PFSK-1 (cell line): ENCODE measurements at regions not wholly inside any gene's neighbourhood (a gene's known extent, or its start where the extent isn't known, plus 50 kb on each side); places are given as distances from the start of the nearest gene placed in this dataset.

ENCODE experiments used
- FOXP2 ChIP-seq: optimal IDR thresholded peaks from 2 replicates; pipeline ENCODE3; 2011; ENCODE audit warnings: borderline replicate concordance, control low read depth, inconsistent platforms; ENCODE audit not compliant: insufficient read depth; ENCODE audit errors: extremely low read length, extremely low read depth
- POLR2AphosphoS5 ChIP-seq: IDR thresholded peaks from 2 replicates; pipeline ENCODE4 v1.6.1; 2012; ENCODE audit warnings: low read depth, mild to moderate bottlenecking, control low read depth, low read length, moderate library complexity
- REST ChIP-seq, 2 experiments: IDR thresholded peaks; 2 replicates each; pipeline versions ENCODE4 v1.6.1 to v1.8.0; 2011 to 2012; ENCODE audit warnings: low read depth in 2 of 2, low read length in 2 of 2, control low read depth in 1 of 2, inconsistent platforms in 1 of 2, mild to moderate bottlenecking in 1 of 2, moderate library complexity in 1 of 2; ENCODE audit not compliant: insufficient read depth in 1 of 2
- SIN3A ChIP-seq: IDR thresholded peaks from 2 replicates; pipeline ENCODE4 v1.6.1; 2012; ENCODE audit warnings: mild to moderate bottlenecking, low read length, moderate library complexity, borderline replicate concordance; ENCODE audit not compliant: insufficient read depth
- TAF1 ChIP-seq: IDR thresholded peaks from 2 replicates; pipeline ENCODE4 v1.6.1; 2012; ENCODE audit warnings: low read length, control low read depth, borderline replicate concordance; ENCODE audit not compliant: insufficient read depth

GRCh38 chr2:216936954-216937357, 77.1 kb upstream of the TNP1 start:
- no peak for TF ChIP-seq REST (IDR thresholded peaks at IDR 0.05; ENCODE audit: insufficient read depth in 1 of 2, low read depth in 2 of 2, low read length in 2 of 2)

GRCh38 chr2:216934623-216935022, 74.8 kb upstream of the TNP1 start:
- TF ChIP-seq TAF1 = no peak
- TF ChIP-seq REST (IDR thresholded peaks at IDR 0.05; ENCODE audit: insufficient read depth in 1 of 2, low read depth in 2 of 2, low read length in 2 of 2) = no peak
- no peak for TF ChIP-seq POLR2AphosphoS5
- TF ChIP-seq FOXP2 = no peak
- no peak for TF ChIP-seq SIN3A

- TF ChIP-seq POLR2AphosphoS5 (no peak), SIN3A (no peak), FOXP2 (no peak), TAF1 (no peak), REST (IDR thresholded peaks at IDR 0.05; ENCODE audit: insufficient read depth in 1 of 2, low read depth in 2 of 2, low read length in 2 of 2) (no peak)
These were observed 74.3 kb upstream of the TNP1 start for GRCh38 chr2:216934151-216934550.

- TF ChIP-seq SIN3A (no peak), TAF1 (no peak), FOXP2 (no peak), REST (IDR thresholded peaks at IDR 0.05; ENCODE audit: insufficient read depth in 1 of 2, low read depth in 2 of 2, low read length in 2 of 2) (no peak), POLR2AphosphoS5 (no peak)
These were observed 73.1 kb upstream of the TNP1 start for GRCh38 chr2:216932863-216933548.

GRCh38 chr2:216932113-216932862, 72.4 kb upstream of the TNP1 start:
- TF ChIP-seq TAF1 (no peak), FOXP2 (no peak), SIN3A (no peak), POLR2AphosphoS5 (no peak), REST (IDR thresholded peaks at IDR 0.05; ENCODE audit: insufficient read depth in 1 of 2, low read depth in 2 of 2, low read length in 2 of 2) (no peak)
